HG02852 (cell line): ENCODE measurements at regions not wholly inside any gene's neighbourhood (a gene's known extent, or its start where the extent isn't known, plus 50 kb on each side); places are given as distances from the start of the nearest gene placed in this dataset.
"Not testable (repeated sequence)": the region's sequence is repeated elsewhere in the genome, so short reads cannot be mapped to it uniquely, and the experiment has no call there.

Experiments
- ATAC-seq: cut with Tn5 transposase; IDR thresholded peaks from one replicate; pipeline ENCODE4 v1.9.1; 2021; ENCODE audit warnings: mild to moderate bottlenecking, moderate library complexity; ENCODE audit not compliant: unreplicated experiment

DNA sequence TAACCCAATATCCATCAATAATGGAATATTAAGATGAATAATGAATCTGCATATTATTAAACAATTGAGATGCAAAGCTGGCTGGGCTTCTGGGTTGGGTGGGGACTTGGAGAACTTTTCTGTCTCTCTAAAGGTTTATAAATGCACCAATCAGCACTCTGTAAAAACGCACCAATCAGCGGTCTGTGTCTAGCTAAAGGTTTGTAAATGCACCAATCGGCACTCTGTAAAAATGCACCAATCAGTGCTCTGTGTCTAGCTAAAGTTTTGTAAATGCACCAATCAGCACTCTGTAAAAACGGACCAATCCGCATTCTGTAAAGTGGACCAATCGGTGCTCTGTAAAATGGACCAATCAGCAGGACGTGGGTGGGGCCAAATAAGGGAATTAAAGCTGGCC lies 1296.3 kb upstream of the PCDH20 start:
- not testable (repeated sequence) for ATAC-seq

DNA sequence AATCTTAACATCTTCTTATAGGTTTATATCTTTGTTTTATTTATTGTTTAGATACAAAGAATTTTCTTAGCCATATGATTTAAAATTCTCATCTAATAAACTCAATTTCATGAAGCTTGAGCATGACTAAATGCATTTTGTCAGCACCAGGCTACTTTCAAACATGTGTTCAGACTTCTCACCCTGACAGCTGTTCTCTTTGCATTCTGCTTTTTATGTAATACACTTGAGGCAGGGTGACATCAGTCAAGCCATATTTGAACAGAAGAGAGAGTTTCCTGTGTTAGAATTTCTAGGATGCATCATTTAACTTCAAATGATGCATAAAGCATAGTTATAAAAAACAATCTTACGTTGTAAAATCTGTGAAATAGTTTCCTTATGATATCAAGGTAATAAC lies 1295.1 kb upstream of the PCDH20 start:
- ATAC-seq, result no peak

DNA sequence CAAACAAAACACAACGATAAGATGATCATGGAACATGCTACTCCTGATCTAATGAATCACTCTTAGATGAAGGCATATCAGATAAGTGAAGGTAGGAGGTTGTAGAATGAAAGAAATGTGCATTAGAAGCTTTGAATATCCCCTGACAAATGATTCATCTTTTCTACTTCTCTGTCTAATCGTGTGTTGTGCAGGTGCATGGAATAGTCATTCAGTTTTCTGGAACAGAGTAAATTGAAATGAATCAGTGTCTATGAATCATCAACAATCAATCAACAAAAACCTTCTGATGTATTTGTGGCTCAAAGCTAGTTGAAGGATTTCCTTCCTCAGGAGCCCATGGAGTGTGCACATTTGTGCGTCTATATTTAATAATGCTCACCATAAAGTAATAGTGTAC lies 1290.4 kb upstream of the PCDH20 start:
- no peak for ATAC-seq

DNA sequence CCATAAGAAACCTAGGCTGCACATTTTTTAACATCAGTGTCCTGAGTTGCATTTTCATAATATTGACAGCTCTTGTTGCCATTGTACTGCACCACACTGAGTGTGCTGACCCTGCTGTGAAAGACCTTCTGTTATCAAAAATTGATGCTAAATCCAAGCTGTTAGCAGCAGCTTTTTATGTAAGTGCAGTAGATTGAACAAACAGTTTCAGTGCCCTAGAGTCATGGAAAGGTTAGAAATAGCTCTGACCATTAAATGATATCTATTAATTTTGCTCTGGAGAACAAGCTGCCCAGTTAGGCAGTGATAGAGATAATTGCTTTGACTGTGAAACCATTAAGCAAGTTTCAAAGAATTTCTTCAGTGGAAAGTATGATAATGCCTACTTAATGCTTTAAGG lies 1289.2 kb upstream of the PCDH20 start:
- ATAC-seq, result no peak

DNA sequence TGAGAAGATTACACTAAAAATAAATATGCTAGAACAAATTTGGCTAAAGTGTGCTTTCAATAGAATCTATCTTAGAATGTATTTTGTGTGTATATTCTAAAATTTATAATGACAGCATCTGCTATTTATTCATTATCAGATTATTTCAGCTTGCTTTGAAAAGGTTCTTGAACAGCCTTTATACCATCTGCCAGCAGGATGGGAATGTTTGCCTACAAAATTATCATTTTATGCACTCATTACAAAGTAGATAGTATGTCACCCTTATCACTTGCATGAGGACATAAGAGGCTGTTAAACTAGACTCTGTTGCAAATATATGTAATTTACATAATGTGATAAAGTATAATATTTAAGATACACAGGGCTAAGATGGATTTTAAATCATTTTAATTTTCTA lies 1286.9 kb upstream of the PCDH20 start:
- ATAC-seq, result no peak

DNA sequence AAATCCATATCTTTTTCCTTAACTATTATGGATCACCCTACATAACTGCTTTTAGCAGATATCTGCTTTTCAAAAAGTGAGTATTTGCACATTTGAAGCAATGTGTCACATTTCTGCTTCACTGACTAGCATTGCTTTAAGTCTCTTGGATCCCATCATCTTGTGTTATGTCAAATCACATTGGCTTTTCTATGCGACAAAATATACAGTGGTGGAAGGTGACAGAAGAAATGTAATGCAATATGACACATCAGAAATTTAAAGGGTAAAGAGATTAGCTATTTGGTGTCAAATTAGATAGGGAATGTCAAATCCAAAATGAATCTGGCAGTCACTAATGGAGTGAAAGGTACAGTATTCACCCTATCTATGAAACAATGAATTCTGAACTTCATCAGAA lies 1282.1 kb upstream of the PCDH20 start:
- no peak for ATAC-seq

DNA sequence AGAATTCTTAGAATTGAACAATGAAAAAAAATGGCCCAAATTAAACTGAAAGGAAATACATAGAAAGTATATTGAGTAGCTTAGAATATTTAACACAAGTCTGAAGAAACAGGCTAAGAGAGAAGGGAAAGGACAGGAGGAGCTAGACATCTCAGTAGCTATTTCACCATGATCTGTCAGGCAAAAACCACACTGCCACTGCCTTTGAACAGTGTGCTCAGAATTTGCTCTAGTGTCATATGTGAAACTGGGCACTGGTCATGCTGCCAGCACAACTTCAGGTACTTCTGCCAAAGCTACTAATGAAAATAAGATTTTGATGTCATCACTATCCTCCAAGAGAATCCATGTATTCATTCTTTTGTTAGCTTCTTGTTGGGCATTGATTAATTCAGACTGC lies 1280.8 kb upstream of the PCDH20 start:
- ATAC-seq, result no peak

DNA sequence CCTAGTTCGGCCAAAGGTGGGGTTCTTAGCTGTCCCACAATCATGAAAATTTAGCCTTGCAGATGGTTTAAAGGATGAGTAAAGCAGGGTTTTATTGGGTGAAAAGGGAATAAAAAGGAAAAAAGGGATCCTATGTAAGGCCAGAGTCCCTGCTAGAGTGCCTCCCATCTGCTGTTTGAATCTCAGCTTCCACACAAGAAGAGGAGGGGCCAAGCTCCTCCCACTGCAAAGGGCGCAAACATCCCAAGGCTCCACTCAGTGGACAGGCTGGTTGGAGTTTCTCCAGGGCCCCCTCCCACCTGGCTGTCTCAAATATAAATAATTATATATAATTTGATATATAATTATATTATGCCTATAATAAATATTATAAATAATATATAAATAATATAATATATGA lies 1272.1 kb upstream of the PCDH20 start:
- ATAC-seq, result no peak

DNA sequence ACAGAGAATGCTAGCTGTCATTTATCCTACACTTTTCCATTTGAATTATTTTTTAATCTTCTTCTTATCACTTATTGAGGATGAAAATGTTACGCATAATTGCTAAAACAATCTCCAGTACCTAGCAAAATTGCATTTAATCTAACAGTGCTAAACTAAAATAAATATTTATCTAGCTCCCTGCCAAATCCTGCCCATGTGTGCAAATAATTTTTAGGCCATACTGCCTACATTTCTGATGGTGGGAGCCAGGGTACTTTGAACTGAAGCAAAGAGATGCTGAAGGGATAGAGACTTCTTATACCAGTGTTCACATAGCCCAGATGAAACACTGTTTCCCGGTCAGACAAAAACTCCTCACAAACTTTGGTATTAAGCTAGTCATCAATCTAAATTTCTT lies 1268.7 kb upstream of the PCDH20 start:
- no peak for ATAC-seq

DNA sequence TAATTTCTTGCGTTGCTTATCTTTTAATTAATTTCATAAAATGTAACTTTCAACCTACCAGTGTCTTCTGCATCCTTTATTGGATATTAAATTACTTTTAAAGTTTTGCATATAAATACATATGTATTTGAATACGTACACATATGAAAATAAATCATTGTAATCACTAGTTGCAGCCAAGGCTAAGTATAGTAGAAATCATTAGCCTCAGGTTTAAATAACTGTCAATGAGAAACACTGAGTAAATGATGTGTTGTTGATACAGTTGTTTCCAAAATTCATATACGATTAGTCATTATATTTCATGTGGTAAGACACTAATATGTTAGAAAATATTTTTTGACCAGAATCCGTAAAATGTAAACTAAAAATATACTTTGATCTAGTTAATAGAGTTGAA lies 1267.1 kb upstream of the PCDH20 start:
- no peak for ATAC-seq

DNA sequence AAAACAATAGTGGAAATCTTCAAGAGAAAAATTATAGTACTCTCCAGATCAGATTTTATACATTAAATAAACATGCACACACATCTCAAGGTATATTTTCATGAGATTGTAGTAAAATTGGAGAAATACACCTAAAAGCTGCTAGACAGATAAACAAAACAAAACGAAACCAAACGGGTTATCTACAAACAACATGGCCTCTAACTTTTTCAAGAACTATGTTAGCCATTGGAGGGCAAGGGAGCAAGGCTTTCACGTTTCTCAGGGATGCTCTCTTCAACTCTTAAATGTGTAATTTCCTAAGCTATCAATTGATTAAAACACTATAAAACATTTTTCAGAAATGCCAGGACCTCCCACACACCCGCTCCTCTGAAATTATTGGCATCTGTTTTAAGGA lies 1262.4 kb upstream of the PCDH20 start:
- no peak for ATAC-seq

DNA sequence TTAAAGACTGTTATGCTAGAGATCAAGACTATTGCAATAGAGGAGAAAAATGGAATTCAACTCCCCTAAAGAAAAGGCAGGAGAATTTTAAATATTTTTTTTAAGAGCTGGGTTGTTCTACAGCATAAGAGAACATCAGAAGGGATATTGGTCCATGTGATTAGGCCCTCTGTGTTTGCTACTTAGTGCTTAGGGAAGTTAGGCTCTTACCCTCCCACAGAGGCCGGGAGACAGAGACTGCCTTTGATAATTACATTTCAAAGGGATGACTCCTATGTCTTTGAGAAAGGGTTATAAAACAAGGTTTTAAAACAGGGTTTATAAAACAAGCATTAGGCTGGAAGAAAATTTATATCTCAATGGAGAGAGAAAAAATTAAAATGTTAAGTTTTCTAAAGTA lies 1248.1 kb upstream of the PCDH20 start:
- no peak for ATAC-seq

DNA sequence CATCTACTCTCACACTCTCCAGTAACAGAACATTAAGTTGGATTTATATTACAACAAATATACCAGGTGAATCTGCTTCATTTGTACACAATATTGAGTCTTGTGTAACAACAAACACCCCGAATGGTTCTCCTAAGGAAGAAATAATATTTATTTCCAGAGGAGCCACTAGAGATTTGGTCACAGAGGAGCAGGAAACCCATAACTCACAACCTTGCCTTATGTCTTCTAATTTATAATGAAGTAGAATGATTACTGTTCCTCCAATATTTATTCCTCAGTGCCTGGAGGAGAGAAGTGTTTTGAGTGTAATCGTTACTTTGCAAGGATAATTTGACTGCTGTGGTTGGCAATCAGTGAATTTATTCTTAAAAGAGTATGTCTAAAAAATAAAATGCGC lies 1243.7 kb upstream of the PCDH20 start:
- no peak for ATAC-seq

DNA sequence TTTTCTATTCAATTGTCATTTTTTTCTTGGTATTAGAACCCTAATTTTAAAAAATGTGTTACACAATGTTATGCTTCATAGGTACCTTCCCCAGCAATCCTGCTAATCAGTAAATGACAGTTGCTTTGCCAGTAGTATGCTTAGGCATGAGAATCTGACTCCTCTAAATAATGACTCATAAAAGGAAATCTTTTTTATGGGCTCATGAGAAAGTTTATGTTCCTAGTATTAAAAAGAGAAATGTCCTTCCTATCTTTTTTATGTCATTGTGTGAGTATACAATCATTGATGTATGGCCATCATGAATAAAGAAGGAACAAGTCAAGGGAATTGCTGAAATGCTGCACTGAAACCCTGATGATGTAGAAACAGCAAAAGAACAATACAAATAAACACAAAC lies 1237.7 kb upstream of the PCDH20 start:
- no peak for ATAC-seq

DNA sequence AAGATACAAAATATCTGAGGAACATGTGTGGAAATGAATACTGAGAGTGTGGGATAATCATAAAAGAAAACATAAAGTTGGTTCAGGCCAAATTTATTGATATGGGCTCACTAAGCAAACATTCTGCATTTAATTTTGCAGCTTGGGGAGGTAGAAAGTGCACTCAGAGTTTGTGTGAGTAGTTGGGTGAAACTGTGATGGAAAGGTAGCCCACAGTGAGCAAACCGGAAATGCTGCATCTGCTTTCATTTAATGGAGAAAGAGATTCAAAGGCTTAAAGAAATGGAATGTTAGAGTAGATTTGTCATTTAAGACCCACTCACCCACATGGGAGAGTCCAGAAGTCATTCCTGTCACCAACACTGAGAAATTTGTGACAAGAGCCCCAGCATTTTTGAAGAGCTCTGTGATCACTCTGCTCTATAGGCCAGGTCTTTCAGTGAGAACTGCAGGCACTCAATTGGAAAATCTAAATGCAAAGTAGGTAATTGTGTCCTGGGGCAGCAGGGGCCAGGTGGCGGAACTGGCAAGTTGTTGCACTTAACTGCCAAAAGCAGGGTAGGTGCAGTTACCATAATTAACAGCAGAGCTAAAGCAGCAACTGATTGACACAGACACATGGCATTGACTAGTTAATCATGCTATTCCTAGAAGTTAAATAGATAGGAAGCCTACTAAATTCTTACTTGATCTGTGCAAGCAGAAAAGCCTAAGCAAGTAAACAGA lies 1228.3 kb upstream of the PCDH20 start:
- peak; percentile 54 for ATAC-seq

DNA sequence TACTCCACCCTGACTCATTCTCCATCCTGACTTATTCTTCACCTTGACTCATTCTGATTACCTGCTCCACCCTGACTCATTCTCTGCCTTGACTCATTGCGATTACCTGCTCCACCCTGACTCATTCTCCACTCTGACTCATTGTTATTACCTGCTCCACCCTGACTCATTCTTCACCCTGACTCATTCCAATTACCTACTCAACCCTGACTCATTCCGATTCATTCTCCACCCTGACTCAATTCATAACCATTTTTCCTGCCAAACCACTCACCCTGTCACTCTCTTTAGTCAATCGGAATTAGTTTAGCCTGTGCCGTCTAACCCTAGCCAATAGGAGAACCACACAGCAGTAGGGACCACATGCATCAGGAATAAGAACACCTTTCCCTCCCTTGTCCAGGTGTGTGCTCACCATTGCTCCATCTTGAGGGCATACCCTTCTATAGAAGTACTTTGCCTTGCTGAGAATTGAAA lies 1227.4 kb upstream of the PCDH20 start:
- no peak for ATAC-seq

DNA sequence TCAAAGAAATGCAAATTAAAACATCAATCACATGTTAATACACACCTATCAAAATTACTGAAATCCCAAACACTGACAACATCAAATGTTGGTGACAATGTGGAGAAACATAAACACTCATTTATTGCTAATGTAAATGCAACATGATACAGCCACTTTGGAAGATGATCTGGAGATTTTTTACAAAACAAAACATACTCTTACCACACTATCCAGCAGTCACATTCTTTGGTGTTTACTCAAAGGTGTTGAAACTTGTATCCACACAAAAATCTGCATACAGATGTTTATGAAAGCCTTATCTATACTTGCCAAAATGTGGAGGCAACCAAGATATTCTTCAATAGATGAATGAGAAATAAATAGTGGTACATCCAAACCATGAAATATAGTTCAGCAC lies 1219.5 kb upstream of the PCDH20 start:
- ATAC-seq, result no peak

DNA sequence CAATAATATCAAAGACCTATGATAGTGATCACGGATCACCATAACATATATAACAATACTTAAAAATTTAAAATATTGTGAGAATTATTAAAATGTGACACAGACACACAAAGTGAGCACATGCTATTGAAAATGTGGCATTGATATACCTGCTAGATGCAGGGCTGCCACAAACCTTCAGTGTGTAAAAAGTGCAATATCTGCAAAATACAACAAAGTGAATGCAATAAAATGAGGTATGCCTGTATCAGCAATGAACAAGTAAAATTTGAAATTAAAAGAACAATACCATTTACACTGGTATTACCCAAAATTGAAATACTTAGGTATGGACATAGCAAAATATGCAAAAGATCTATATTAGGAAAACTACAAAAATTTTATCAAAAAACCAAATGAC lies 1217.8 kb upstream of the PCDH20 start:
- ATAC-seq, result no peak

DNA sequence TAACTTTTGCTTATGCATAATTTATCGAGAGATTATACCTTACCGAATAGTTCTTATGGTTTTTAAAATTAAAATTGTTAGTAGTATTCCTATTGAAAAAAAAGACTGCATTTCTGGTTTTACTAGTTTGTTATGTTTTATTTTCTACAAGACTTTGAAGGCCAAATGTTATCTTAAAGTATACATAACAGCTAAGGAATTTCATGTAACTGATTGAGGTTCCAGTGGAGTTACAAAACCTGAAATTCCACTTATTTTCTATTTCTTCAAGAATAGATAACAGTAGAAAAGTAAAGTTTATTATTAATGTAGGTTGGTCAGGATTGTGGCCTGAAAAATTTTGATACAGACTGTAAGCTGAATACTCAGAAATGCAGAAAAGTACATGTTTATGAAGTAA lies 1216.0 kb upstream of the PCDH20 start:
- ATAC-seq, result no peak

DNA sequence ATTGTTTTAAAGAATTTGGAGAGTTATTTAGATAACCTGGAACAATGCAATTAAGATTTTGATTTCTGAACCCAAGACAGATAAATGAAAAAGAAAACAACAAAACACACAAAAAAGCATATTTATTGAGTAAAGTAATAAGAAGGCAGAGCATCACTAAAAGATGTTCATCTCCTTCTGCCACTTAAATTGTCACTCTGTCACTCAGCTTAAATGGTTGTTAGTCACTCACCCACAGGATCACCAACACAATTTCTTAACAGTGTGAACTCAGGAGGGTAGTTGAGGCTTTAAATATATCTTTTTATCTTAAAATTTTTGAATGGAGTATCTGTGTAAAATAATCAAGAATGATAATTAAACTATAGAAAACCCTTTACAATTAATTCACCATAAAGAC lies 1215.5 kb upstream of the PCDH20 start:
- ATAC-seq, result no peak

DNA sequence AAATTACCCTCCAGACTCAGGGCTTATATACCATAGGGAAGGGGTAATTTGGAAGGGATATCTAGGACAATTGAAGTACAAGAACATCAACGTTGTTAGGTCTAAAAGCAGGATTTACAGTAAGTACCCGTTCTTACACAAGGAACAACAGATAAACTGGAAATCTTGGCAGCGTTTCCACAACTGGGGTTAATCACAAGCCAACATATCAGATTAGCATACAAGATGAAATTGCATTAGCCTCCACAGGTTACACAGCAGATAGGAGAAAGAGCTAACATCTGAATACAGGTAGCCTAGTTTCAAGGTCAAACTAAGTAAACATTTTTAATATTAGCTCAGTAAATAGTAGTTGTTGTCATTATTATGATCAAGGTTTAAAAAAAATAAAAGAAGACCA lies 1214.0 kb upstream of the PCDH20 start:
- ATAC-seq, result no peak

DNA sequence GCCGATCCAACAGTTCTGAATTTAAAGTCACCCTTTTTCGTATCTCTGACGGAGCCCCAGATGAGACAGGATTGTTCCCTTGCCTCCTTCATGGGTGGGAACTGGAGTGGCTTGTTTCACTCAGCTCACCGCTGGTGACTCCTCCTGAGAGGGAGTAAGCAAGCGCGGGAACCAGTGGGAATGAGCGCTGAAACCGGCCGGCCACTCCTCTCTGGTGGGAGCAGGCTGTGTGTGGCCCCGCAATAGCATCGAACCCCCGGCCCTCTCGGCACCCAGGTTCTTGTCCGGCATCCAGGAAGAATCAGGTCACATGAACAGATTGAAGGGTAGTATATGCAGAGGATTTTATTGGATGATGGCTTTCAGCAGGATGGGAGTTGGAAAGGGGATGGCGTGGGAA lies 1211.6 kb upstream of the PCDH20 start:
- ATAC-seq, result no peak

DNA sequence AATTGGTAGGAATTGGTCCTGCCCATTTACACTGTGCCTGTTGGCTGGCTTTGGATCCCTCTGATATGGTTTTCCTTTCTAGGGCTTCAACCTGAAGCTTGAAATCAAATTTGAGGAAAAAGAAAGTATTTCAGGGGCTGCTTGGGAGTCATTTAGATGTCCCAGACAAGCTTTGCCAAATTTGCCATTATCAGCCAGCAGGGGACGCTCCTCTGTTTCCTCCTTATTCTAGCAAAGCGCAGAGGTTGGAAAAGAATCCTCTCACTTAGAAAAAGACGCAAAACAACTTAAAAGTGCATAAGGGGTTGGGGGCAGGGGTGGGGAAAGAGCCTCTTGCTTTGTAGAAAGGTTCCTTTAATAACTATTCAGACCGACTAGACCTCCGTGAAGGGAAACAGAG lies 1211.1 kb upstream of the PCDH20 start:
- no peak for ATAC-seq
